ENCODE measurements at regions not wholly inside any gene's neighbourhood (a gene's known extent, or its start where the extent isn't known, plus 50 kb on each side); places are given as distances from the start of the nearest gene placed in this dataset.

GRCh38 chr9:13705373-13705772 lies 425.9 kb upstream of the MPDZ start:
- DNase-seq, result no peak
- peaks cover 2% of the 10 kb centered on the region for H3K9me3 Mint-ChIP-seq
- intact Hi-C loops (cut with micrococcal nuclease), result no loop called here
- no peaks in the 10 kb centered on the region for H3K27me3 Mint-ChIP-seq
- no peak overlapping the region for H3K27ac Mint-ChIP-seq
- no peak overlapping the region for H3K4me3 Mint-ChIP-seq
- POLR2A ChIA-PET, result no interaction called here
- H3K4me1 Mint-ChIP-seq, result no peaks in the 10 kb centered on the region
- H3K36me3 Mint-ChIP-seq (ENCODE audit: low read depth), result no peaks in the 10 kb centered on the region
- CTCF ChIA-PET, result no interaction called here
- no peak for TF ChIP-seq CTCF (IDR thresholded peaks at IDR 0.05)
- ATAC-seq (ENCODE audit: low read depth), result no peak

- Mint-ChIP-seq H3K36me3 (ENCODE audit: low read depth) (no peaks in the 10 kb centered on the region), H3K4me1 (no peaks in the 10 kb centered on the region), H3K4me3 (no peak overlapping the region), H3K27me3 (no peaks in the 10 kb centered on the region), H3K9me3 (peaks cover 15% of the 10 kb centered on the region), H3K27ac (no peak overlapping the region)
- TF ChIP-seq CTCF (IDR thresholded peaks at IDR 0.05), result no peak
- ChIA-PET POLR2A (no interaction called here), CTCF (no interaction called here)
- intact Hi-C loops (cut with micrococcal nuclease), result no loop called here
- ATAC-seq (ENCODE audit: low read depth) (no peak), DNase-seq (no peak)
Measured at GRCh38 chr9:13690595-13690994, 411.1 kb upstream of the MPDZ start.

- Mint-ChIP-seq H3K9me3 (peaks cover 15% of the 10 kb centered on the region), H3K36me3 (ENCODE audit: low read depth) (no peaks in the 10 kb centered on the region), H3K4me3 (no peak overlapping the region), H3K4me1 (no peaks in the 10 kb centered on the region), H3K27ac (no peak overlapping the region), H3K27me3 (no peaks in the 10 kb centered on the region)
- ATAC-seq (ENCODE audit: low read depth) (no peak), DNase-seq (no peak)
- ChIA-PET CTCF (no interaction called here), POLR2A (no interaction called here)
- no peak for TF ChIP-seq CTCF (IDR thresholded peaks at IDR 0.05)
- intact Hi-C loops (cut with micrococcal nuclease), result no loop called here
Measured at GRCh38 chr9:13689925-13690324, 410.4 kb upstream of the MPDZ start.

- DNase-seq (no peak), ATAC-seq (ENCODE audit: low read depth) (no peak)
- Mint-ChIP-seq H3K27me3 (no peaks in the 10 kb centered on the region), H3K4me1 (no peaks in the 10 kb centered on the region), H3K9me3 (peaks cover 12% of the 10 kb centered on the region), H3K27ac (no peak overlapping the region), H3K4me3 (no peak overlapping the region), H3K36me3 (ENCODE audit: low read depth) (no peaks in the 10 kb centered on the region)
- TF ChIP-seq CTCF (IDR thresholded peaks at IDR 0.05), result no peak
- intact Hi-C loops (cut with micrococcal nuclease), result no loop called here
- ChIA-PET POLR2A (no interaction called here), CTCF (no interaction called here)
Measured at GRCh38 chr9:13688990-13689600, 409.6 kb upstream of the MPDZ start.

- ChIA-PET CTCF (no interaction called here), POLR2A (no interaction called here)
- no peak for ATAC-seq (ENCODE audit: low read depth)
- H3K4me1 Mint-ChIP-seq, result no peaks in the 10 kb centered on the region
- intact Hi-C loops (cut with micrococcal nuclease), result no loop called here
- no peak for TF ChIP-seq CTCF (IDR thresholded peaks at IDR 0.05)
- no peak overlapping the region for H3K27ac Mint-ChIP-seq
- H3K9me3 Mint-ChIP-seq, result peaks cover 8% of the 10 kb centered on the region
- no peaks in the 10 kb centered on the region for H3K36me3 Mint-ChIP-seq (ENCODE audit: low read depth)
- no peak overlapping the region for H3K4me3 Mint-ChIP-seq
- DNase-seq, result no peak
- H3K27me3 Mint-ChIP-seq, result no peaks in the 10 kb centered on the region
Measured at GRCh38 chr9:13688223-13688989, 408.9 kb upstream of the MPDZ start.
